Endothelial cell of umbilical vein (primary cell): ENCODE measurements at regions not wholly inside any gene's neighbourhood (a gene's known extent, or its start where the extent isn't known, plus 50 kb on each side); places are given as distances from the start of the nearest gene placed in this dataset.

Experiments
- BruUV-seq: library from RNA; stranded (reverse); fragments of 400-500 nt; replicated peaks from 2 replicates; lab custom pipeline; 2021; lab: Mats Ljungman, UMichigan
- CTCF ChIA-PET: fragments of 300-600, 350-600 bp; sonication (Branson Sonifier 250); formaldehyde crosslinking; loops from one replicate; lab custom pipeline; 2021; ENCODE audit warnings: antibody characterized with exemption, inconsistent platforms; lab: Charles Lee
- POLR2A ChIA-PET: fragments of 300-600, 350-600 bp; sonication (Branson Sonifier 250); formaldehyde crosslinking; loops from one replicate; lab custom pipeline; 2021; ENCODE audit warnings: antibody characterized with exemption, inconsistent platforms; lab: Charles Lee
- DNase-seq: peaks from one replicate; pipeline ENCODE4 v3.0.0-alpha.2; 2011; ENCODE audit warnings: low read depth, low spot score
- FAIRE-seq: peaks from 2 replicates; lab custom pipeline; 2011; peaks lifted over from hg19 to GRCh38; lab: Jason Lieb, UNC
- H2AFZ ChIP-seq: 2 replicates; pipeline ENCODE4 v1.6.0; 2012; ENCODE audit warnings: low read depth, low read length, control low read depth, inconsistent platforms
- H3K27ac ChIP-seq: 2 replicates; pipeline ENCODE4 v1.5.1; 2011; ENCODE audit warnings: low read depth, mild to moderate bottlenecking, control low read depth, low read length, moderate library complexity; ENCODE audit not compliant: insufficient read depth
- H3K27me3 ChIP-seq, 2 experiments: 2 replicates each; pipeline versions ENCODE4 v1.6.0 to v1.6.1; 2011; ENCODE audit warnings: low read length in 2 of 2, mixed read lengths in 1 of 2; ENCODE audit not compliant: control insufficient read depth in 2 of 2, insufficient read depth in 2 of 2
- H3K36me3 ChIP-seq, 2 experiments: 2 replicates in 1 of 2; 3 replicates in 1 of 2; pipeline ENCODE4 v1.5.1; 2011; ENCODE audit warnings: low read length in 2 of 2, mild to moderate bottlenecking in 1 of 2, moderate library complexity in 1 of 2; ENCODE audit not compliant: control insufficient read depth in 2 of 2, insufficient read depth in 2 of 2; ENCODE audit errors: extremely low read depth in 1 of 2
- H3K4me1 ChIP-seq: 3 replicates; pipeline ENCODE4 v1.5.1; 2011; ENCODE audit warnings: mild to moderate bottlenecking, low read length; ENCODE audit not compliant: control insufficient read depth, insufficient read depth; ENCODE audit errors: extremely low read depth
- H3K4me2 ChIP-seq: 2 replicates; pipeline ENCODE4 v1.6.1; 2011; ENCODE audit warnings: low read length, control low read depth, mixed read lengths; ENCODE audit not compliant: insufficient read depth
- H3K4me3 ChIP-seq, 3 experiments: fragments of 200-600 bp in 1 of 3; sonication (generic), shearing (Covaris generic) in 1 of 3; replicated peaks in 1 of 3; 2 replicates each; pipeline ENCODE4 v1.5.1; 2011 to 2016; ENCODE audit warnings: control low read depth in 3 of 3, low read length in 3 of 3, mild to moderate bottlenecking in 2 of 3, inconsistent platforms in 1 of 3, low read depth in 1 of 3, moderate library complexity in 1 of 3; ENCODE audit not compliant: insufficient read depth in 1 of 3
- H3K79me2 ChIP-seq: 2 replicates; pipeline ENCODE4 v1.6.0; 2012; ENCODE audit warnings: low read length, inconsistent platforms; ENCODE audit not compliant: control insufficient read depth, insufficient read depth
- H3K9ac ChIP-seq: replicated peaks from 2 replicates; pipeline ENCODE3; 2011; ENCODE audit warnings: low read length, control low read depth; ENCODE audit not compliant: insufficient read depth; ENCODE audit errors: extremely low read depth
- H3K9me1 ChIP-seq: replicated peaks from 3 replicates; pipeline ENCODE4 v1.6.0; 2011; ENCODE audit warnings: mild to moderate bottlenecking, low read length; ENCODE audit not compliant: control insufficient read depth, insufficient read depth; ENCODE audit errors: extremely low read depth
- H3K9me3 ChIP-seq: replicated peaks from 2 replicates; pipeline ENCODE4 v1.5.1; 2012; ENCODE audit warnings: low read length, inconsistent platforms; ENCODE audit not compliant: control insufficient read depth, insufficient read depth
- H4K20me1 ChIP-seq: replicated peaks from 2 replicates; pipeline ENCODE3; 2011; ENCODE audit warnings: mild to moderate bottlenecking, low read length; ENCODE audit not compliant: control insufficient read depth, insufficient read depth; ENCODE audit errors: extremely low read depth
- CTCF ChIP-seq, 2 donors: IDR thresholded peaks; 1 replicate in 1 of 2; 2 replicates in 1 of 2; pipeline ENCODE4 v1.5.1; 2011; ENCODE audit warnings: low read length in 2 of 2, mild to moderate bottlenecking in 2 of 2, moderate library complexity in 2 of 2, control low read depth in 1 of 2, inconsistent platforms in 1 of 2, low read depth in 1 of 2; ENCODE audit not compliant: insufficient read depth in 1 of 2; ENCODE audit errors: extremely low read depth in 1 of 2
- EZH2 ChIP-seq: IDR thresholded peaks from 2 replicates; pipeline ENCODE4 v1.6.1; 2012; ENCODE audit warnings: borderline replicate concordance, low read depth, mild to moderate bottlenecking, moderate library complexity, low read length, inconsistent platforms; ENCODE audit not compliant: severe bottlenecking
- FOS ChIP-seq: IDR thresholded peaks from 2 replicates; pipeline ENCODE4 v1.6.1; 2011; ENCODE audit warnings: mild to moderate bottlenecking, low read length, moderate library complexity, borderline replicate concordance; ENCODE audit not compliant: insufficient read depth
- GATA2 ChIP-seq: IDR thresholded peaks from 2 replicates; pipeline ENCODE4 v1.7.0; 2011; ENCODE audit warnings: low read depth, mild to moderate bottlenecking, moderate library complexity, mixed read lengths, low read length; ENCODE audit not compliant: insufficient read length, insufficient read depth
- JUN ChIP-seq: IDR thresholded peaks from 2 replicates; pipeline ENCODE4 v1.6.1; 2011; ENCODE audit warnings: borderline replicate concordance, low read depth; ENCODE audit not compliant: insufficient read length, insufficient read depth
- MAX ChIP-seq: IDR thresholded peaks from 2 replicates; pipeline ENCODE4 v1.6.1; 2011; ENCODE audit not compliant: insufficient read depth, insufficient read length
- MYC ChIP-seq: IDR thresholded peaks from one replicate; pipeline ENCODE4 v1.6.1; 2011; ENCODE audit warnings: mild to moderate bottlenecking, low read depth, low read length
- POLR2A ChIP-seq: IDR thresholded peaks from 2 replicates; pipeline ENCODE4 v1.6.1; 2012; ENCODE audit warnings: low read depth, mild to moderate bottlenecking, control low read depth, low read length
- POLR2AphosphoS5 ChIP-seq: IDR thresholded peaks from 2 replicates; pipeline ENCODE4 v1.6.1; 2012; ENCODE audit warnings: low read depth, mild to moderate bottlenecking, control low read depth, low read length, moderate library complexity; ENCODE audit not compliant: insufficient read depth
- dilution Hi-C: fragments of 300-500 bp; cut with MboI; formaldehyde crosslinking; loops from one replicate; pipeline ENCODE4 v1.15.0; 2019; ENCODE audit warnings: low sequenced_read_pairs; ENCODE audit not compliant: extremely low pct_ligation_motif_present
- intact Hi-C: fragments of 100-400 bp; cut with micrococcal nuclease; formaldehyde crosslinking; loops from one replicate; pipeline ENCODE4 v1.10.0; 2022

GRCh38 chr16:87098361-87098760 is 218.8 kb downstream of the C16orf95 start:
- Histone ChIP-seq H3K9me3 (no peaks in the 10 kb centered on the region), H3K36me3 (no peaks in the 10 kb centered on the region), H2AFZ (no peak overlapping the region), H3K9ac (no peak overlapping the region), H3K27me3 (peaks cover 12 to 17% of the 10 kb centered on the region in 2 experiments), H3K4me1 (no peaks in the 10 kb centered on the region), H3K4me2 (no peak overlapping the region), H3K4me3 (no peak overlapping the region), H3K27ac (no peak overlapping the region), H3K9me1 (no peaks in the 10 kb centered on the region), H3K79me2 (no peaks in the 10 kb centered on the region), H4K20me1 (no peaks in the 10 kb centered on the region)
- FAIRE-seq (no peak), DNase-seq (no peak)
- dilution Hi-C loops (no loop called here), intact Hi-C loops (no loop called here)
- BruUV-seq, result no TSS peak
- CTCF ChIA-PET, result no interaction called here
- TF ChIP-seq JUN (no peak), POLR2A (no peak), MYC (no peak)
- POLR2A ChIA-PET, result no interaction called here

- Histone ChIP-seq H3K9me1 (no peaks in the 10 kb centered on the region), H3K9ac (no peak overlapping the region), H3K27ac (no peak overlapping the region), H3K36me3 (no peaks in the 10 kb centered on the region), H3K79me2 (no peaks in the 10 kb centered on the region), H2AFZ (no peak overlapping the region), H3K9me3 (no peaks in the 10 kb centered on the region), H3K4me2 (no peak overlapping the region), H3K4me3 (no peak overlapping the region), H3K4me1 (no peaks in the 10 kb centered on the region), H3K27me3 (peaks cover 12 to 17% of the 10 kb centered on the region in 2 experiments), H4K20me1 (no peaks in the 10 kb centered on the region)
- intact Hi-C loops (no loop called here), dilution Hi-C loops (no loop called here)
- TF ChIP-seq MAX, result no peak
- TF ChIP-seq CTCF (IDR thresholded peaks at IDR 0.05; ENCODE audit: extremely low read depth in 1 of 2, insufficient read depth in 1 of 2, low read depth in 1 of 2, low read length in 2 of 2), result no peak
- no peak for TF ChIP-seq POLR2AphosphoS5
- TF ChIP-seq FOS, result no peak
- no peak for TF ChIP-seq JUN
- no peak for TF ChIP-seq EZH2
- no peak for TF ChIP-seq GATA2
- TF ChIP-seq MYC, result no peak
- TF ChIP-seq POLR2A, result no peak
- POLR2A ChIA-PET, result no interaction called here
- no TSS peak for BruUV-seq
- CTCF ChIA-PET, result interaction anchor here (0.6 to 1.2 kb wide), 3 partner anchors 9 to 22 kb away, joined by 3 to 4 read pairs (median 3); no protein-coding TSS in a partner anchor
- FAIRE-seq (no peak), DNase-seq (no peak)
These were observed 218.0 kb downstream of the C16orf95 start for GRCh38 chr16:87098976-87099720.
